ENCODE measurements at regions not wholly inside any gene's neighbourhood (a gene's known extent, or its start where the extent isn't known, plus 50 kb on each side); places are given as distances from the start of the nearest gene placed in this dataset.

GRCh38 chr13:82654861-82655855, 1227.1 kb downstream of the SLITRK1 start:
- no peak overlapping the region for H3K27ac ChIP-seq (ENCODE audit: low read depth, low read length, poor library complexity, severe bottlenecking)
- POLR2A ChIA-PET, result interaction anchor here (0.7 to 1.0 kb wide), 2 partner anchors 43 to 59 kb away, joined by 3 read pairs; no protein-coding TSS in a partner anchor
- H3K4me2 ChIP-seq (ENCODE audit: low read length), result no peak overlapping the region
- no peaks in the 10 kb centered on the region for H3K79me2 ChIP-seq (ENCODE audit: insufficient read depth, low read depth, low read length)
- H3K36me3 ChIP-seq (ENCODE audit: insufficient read depth, low read length), result no peaks in the 10 kb centered on the region
- CTCF ChIA-PET (ENCODE audit: unreplicated experiment), result no interaction called here
- no peak overlapping the region for H3K4me3 ChIP-seq (ENCODE audit: low read depth, low read length, poor library complexity, severe bottlenecking)
- no TSS peak for BruUV-seq (replicated peaks)
- H3K4me1 ChIP-seq (ENCODE audit: insufficient read depth, low read length, poor library complexity, severe bottlenecking), result no peaks in the 10 kb centered on the region
- no peaks in the 10 kb centered on the region for H3K9me2 ChIP-seq (ENCODE audit: insufficient read depth, low read length)
- TF ChIP-seq, protein P1, sequence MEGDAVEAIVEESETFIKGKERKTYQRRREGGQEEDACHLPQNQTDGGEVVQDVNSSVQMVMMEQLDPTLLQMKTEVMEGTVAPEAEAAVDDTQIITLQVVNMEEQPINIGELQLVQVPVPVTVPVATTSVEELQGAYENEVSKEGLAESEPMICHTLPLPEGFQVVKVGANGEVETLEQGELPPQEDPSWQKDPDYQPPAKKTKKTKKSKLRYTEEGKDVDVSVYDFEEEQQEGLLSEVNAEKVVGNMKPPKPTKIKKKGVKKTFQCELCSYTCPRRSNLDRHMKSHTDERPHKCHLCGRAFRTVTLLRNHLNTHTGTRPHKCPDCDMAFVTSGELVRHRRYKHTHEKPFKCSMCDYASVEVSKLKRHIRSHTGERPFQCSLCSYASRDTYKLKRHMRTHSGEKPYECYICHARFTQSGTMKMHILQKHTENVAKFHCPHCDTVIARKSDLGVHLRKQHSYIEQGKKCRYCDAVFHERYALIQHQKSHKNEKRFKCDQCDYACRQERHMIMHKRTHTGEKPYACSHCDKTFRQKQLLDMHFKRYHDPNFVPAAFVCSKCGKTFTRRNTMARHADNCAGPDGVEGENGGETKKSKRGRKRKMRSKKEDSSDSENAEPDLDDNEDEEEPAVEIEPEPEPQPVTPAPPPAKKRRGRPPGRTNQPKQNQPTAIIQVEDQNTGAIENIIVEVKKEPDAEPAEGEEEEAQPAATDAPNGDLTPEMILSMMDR (conservative IDR thresholded peaks at IDR 0.05; ENCODE audit: low read length), result no peak
- TF ChIP-seq EZH2phosphoT487 (IDR thresholded peaks at IDR 0.05; ENCODE audit: borderline replicate concordance, low read depth, low read length), result no peak
- 0 out of 2 replicates have a peak, but pooled peaks cover 1% of the 10 kb centered on the region for H3K9me3 ChIP-seq (ENCODE audit: low read length)
- no peak overlapping the region for H2AFZ ChIP-seq (ENCODE audit: low read length)
- no peaks in the 10 kb centered on the region for H4K20me1 ChIP-seq (ENCODE audit: insufficient read depth, low read length)
- DNase-seq (ENCODE audit: low spot score), result no peak
- intact Hi-C loops (cut with micrococcal nuclease; ENCODE audit: unreplicated experiment), result no loop called here

- 0 out of 2 replicates have a peak, but pooled peaks cover 4% of the 10 kb centered on the region for H3K9me3 ChIP-seq (ENCODE audit: low read length)
- no peaks in the 10 kb centered on the region for H3K4me1 ChIP-seq (ENCODE audit: insufficient read depth, low read length, poor library complexity, severe bottlenecking)
- H3K27ac ChIP-seq (ENCODE audit: low read depth, low read length, poor library complexity, severe bottlenecking), result no peak overlapping the region
- no TSS peak for BruUV-seq (replicated peaks)
- ChIA-PET CTCF (ENCODE audit: unreplicated experiment) (no interaction called here), POLR2A (no interaction called here)
- DNase-seq (ENCODE audit: low spot score), result no peak
- no peak overlapping the region for H3K4me2 ChIP-seq (ENCODE audit: low read length)
- TF ChIP-seq, protein P1 (conservative IDR thresholded peaks at IDR 0.05; ENCODE audit: low read length), result no peak
- TF ChIP-seq EZH2phosphoT487 (IDR thresholded peaks at IDR 0.05; ENCODE audit: borderline replicate concordance, low read depth, low read length), result no peak
- no peaks in the 10 kb centered on the region for H3K79me2 ChIP-seq (ENCODE audit: insufficient read depth, low read depth, low read length)
- intact Hi-C loops (cut with micrococcal nuclease; ENCODE audit: unreplicated experiment), result no loop called here
- H3K4me3 ChIP-seq (ENCODE audit: low read depth, low read length, poor library complexity, severe bottlenecking), result no peak overlapping the region
- H2AFZ ChIP-seq (ENCODE audit: low read length), result no peak overlapping the region
- no peaks in the 10 kb centered on the region for H3K36me3 ChIP-seq (ENCODE audit: insufficient read depth, low read length)
- no peaks in the 10 kb centered on the region for H3K9me2 ChIP-seq (ENCODE audit: insufficient read depth, low read length)
- H4K20me1 ChIP-seq (ENCODE audit: insufficient read depth, low read length), result no peaks in the 10 kb centered on the region
Measured at GRCh38 chr13:82654143-82654542, 1228.1 kb downstream of the SLITRK1 start.

DNA sequence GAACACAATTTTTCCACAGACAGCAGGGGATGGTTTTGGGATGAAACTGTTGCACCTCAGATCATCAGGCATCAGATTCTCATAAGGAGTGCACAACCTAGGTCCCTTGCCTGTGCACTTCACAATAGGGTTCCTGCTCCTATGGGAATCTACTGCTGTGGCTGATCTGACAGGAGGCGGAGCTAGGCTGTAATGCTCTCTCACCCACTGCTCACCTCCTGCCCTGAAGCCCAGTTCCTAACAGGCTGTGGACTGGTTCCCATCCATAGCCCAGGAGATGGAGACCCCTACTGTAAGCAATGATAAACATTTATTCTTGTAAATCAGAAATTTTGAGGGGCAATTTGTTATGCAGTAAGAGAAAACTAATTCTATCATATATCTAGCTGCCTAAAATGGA, 1234.7 kb downstream of the SLITRK1 start:
- Histone ChIP-seq H3K4me3 (ENCODE audit: low read depth, low read length, poor library complexity, severe bottlenecking) (no peak overlapping the region), H3K79me2 (ENCODE audit: insufficient read depth, low read depth, low read length) (no peaks in the 10 kb centered on the region), H3K4me1 (ENCODE audit: insufficient read depth, low read length, poor library complexity, severe bottlenecking) (no peaks in the 10 kb centered on the region), H3K4me2 (ENCODE audit: low read length) (no peak overlapping the region), H3K36me3 (ENCODE audit: insufficient read depth, low read length) (no peaks in the 10 kb centered on the region), H3K9me3 (ENCODE audit: low read length) (peaks cover 4% of the 10 kb centered on the region; the same call in 1 of the 2 replicates), H2AFZ (ENCODE audit: low read length) (no peak overlapping the region), H4K20me1 (ENCODE audit: insufficient read depth, low read length) (no peaks in the 10 kb centered on the region), H3K27ac (ENCODE audit: low read depth, low read length, poor library complexity, severe bottlenecking) (no peak overlapping the region), H3K9me2 (ENCODE audit: insufficient read depth, low read length) (no peaks in the 10 kb centered on the region)
- ChIA-PET CTCF (ENCODE audit: unreplicated experiment) (no interaction called here), POLR2A (interaction anchor here (0.9 kb wide), 1 partner anchor 11 kb away, joined by 4 read pairs; no protein-coding TSS in a partner anchor)
- no TSS peak for BruUV-seq (replicated peaks)
- intact Hi-C loops (cut with micrococcal nuclease; ENCODE audit: unreplicated experiment), result no loop called here
- no peak for DNase-seq (ENCODE audit: low spot score)
- no peak for TF ChIP-seq EZH2phosphoT487 (IDR thresholded peaks at IDR 0.05; ENCODE audit: borderline replicate concordance, low read depth, low read length)
- TF ChIP-seq, protein P1 (conservative IDR thresholded peaks at IDR 0.05; ENCODE audit: low read length), result no peak
